ENCODE measurements at regions not wholly inside any gene's neighbourhood (a gene's known extent, or its start where the extent isn't known, plus 50 kb on each side); places are given as distances from the start of the nearest gene placed in this dataset.
A peak's percentile ranks its signal among the peaks of the same experiment; 100 is the strongest.

GRCh38 chr2:175843625-175844024, 158.4 kb downstream of the LNPK start:
- Histone ChIP-seq H4K8ac (ENCODE audit: extremely low read depth, insufficient read depth, low read length) (no peak overlapping the region), H2BK15ac (ENCODE audit: low read length) (no peak overlapping the region), H2BK12ac (ENCODE audit: low read depth, low read length) (no peak overlapping the region; the same call in 1 of the 2 replicates), H2AK5ac (ENCODE audit: low read depth, low read length) (no peak overlapping the region), H3K23ac (ENCODE audit: insufficient read length) (no peak overlapping the region), H3K79me2 (ENCODE audit: control insufficient read depth in 1 of 2, insufficient read depth in 2 of 2, low read length in 2 of 2) (no peaks in the 10 kb centered on the region), H2BK5ac (ENCODE audit: low read depth, low read length) (no peak overlapping the region), H2BK20ac (ENCODE audit: low read length) (no peak overlapping the region), H3K4me2 (ENCODE audit: insufficient read depth in 1 of 2, low read depth in 2 of 2, low read length in 2 of 2) (no peak overlapping the region), H4K5ac (ENCODE audit: insufficient read length, low read depth, low read length) (no peak overlapping the region), H2AFZ (ENCODE audit: low read length) (no peak overlapping the region; the same call in 1 of the 2 replicates), H3K9me3 (ENCODE audit: insufficient read depth in 2 of 2, low read depth in 1 of 2, low read length in 1 of 2) (no peaks in the 10 kb centered on the region), H3K23me2 (ENCODE audit: low read depth, low read length) (no peaks in the 10 kb centered on the region), H3K27me3 (replicated peaks in 1 of 4; ENCODE audit: control insufficient read depth in 3 of 4, extremely low read depth in 1 of 4, insufficient read depth in 3 of 4, low read length in 3 of 4) (no peaks in the 10 kb centered on the region), H3K79me1 (ENCODE audit: low read depth, low read length) (no peaks in the 10 kb centered on the region), H3K18ac (ENCODE audit: extremely low read depth, low read length) (no peak overlapping the region), H3K4me1 (replicated peaks in 1 of 4; ENCODE audit: control insufficient read depth in 3 of 4, insufficient read depth in 4 of 4, low read length in 3 of 4) (peaks cover 0 to 7% (median 1%) of the 10 kb centered on the region in 4 experiments; a peak in 1 of 7 replicates), H3K27ac (ENCODE audit: low read depth, low read length) (no peak overlapping the region), H3K36me3 (ENCODE audit: control insufficient read depth in 2 of 4, insufficient read depth in 4 of 4, low read length in 3 of 4) (no peaks in the 10 kb centered on the region; a peak in 1 of 8 replicates), H4K91ac (replicated peaks; ENCODE audit: insufficient read length, low read length) (no peak overlapping the region), H3K9ac (replicated peaks in 1 of 4; ENCODE audit: extremely low read depth in 1 of 4, low read depth in 3 of 4, low read length in 3 of 4) (no peak overlapping the region), H3K14ac (ENCODE audit: insufficient read length) (no peak overlapping the region), H3K56ac (replicated peaks; ENCODE audit: insufficient read length, low read depth, low read length) (no peak overlapping the region), H3K4me3 (ENCODE audit: extremely low read depth in 1 of 4, insufficient read depth in 2 of 4, low read depth in 3 of 4, low read length in 4 of 4) (peak overlapping the region in 1 of 4 experiments; percentile 17; a peak in 1 of 8 replicates), H4K20me1 (replicated peaks in 1 of 2; ENCODE audit: control insufficient read depth in 1 of 2, insufficient read depth in 2 of 2, low read length in 2 of 2) (no peaks in the 10 kb centered on the region), H3K4ac (replicated peaks; ENCODE audit: insufficient read length, low read depth, low read length) (no peak overlapping the region), H2BK120ac (replicated peaks; ENCODE audit: low read depth, low read length) (no peak overlapping the region)
- ChIA-PET POLR2A (ENCODE audit: partially characterized antibody) (interaction anchor here (1.1 kb wide), 1 partner anchor 41 kb away, joined by 3 read pairs; no protein-coding TSS in a partner anchor), CTCF (ENCODE audit: partially characterized antibody) (no interaction called here)
- no peak for TF ChIP-seq MAFK (IDR thresholded peaks at IDR 0.05; ENCODE audit: low read depth, low read length)
- TF ChIP-seq CREB1 (IDR thresholded peaks at IDR 0.05): no peak
- TF ChIP-seq EGR1 (IDR thresholded peaks at IDR 0.05; ENCODE audit: borderline replicate concordance, low read depth, low read length): no peak
- TF ChIP-seq SIX5 (IDR thresholded peaks at IDR 0.05; ENCODE audit: low read depth, low read length): no peak
- TF ChIP-seq MAX (IDR thresholded peaks at IDR 0.05): no peak
- no peak for DNase-seq (ENCODE audit: low read depth in 1 of 2, low spot score in 2 of 2)
- 77% methylated on average over 2 of the region's 2 CpGs; no CpG with 5 or more reads in 1 of the 2 experiments for WGBS, 2 experiments (ENCODE audit: extremely low coverage in 1 of 2, insufficient coverage in 1 of 2, insufficient read length in 1 of 2, insufficient replicate concordance in 2 of 2, low coverage in 1 of 2, low lambda C conversion rate in 2 of 2, missing lambda C conversion rate in 1 of 2)
- no peak for FAIRE-seq

Measured in H1 (cell line).